Neural cell (in vitro differentiated cells): ENCODE measurements at regions not wholly inside any gene's neighbourhood (a gene's known extent, or its start where the extent isn't known, plus 50 kb on each side); places are given as distances from the start of the nearest gene placed in this dataset.

Experiments
- H2AFZ ChIP-seq: fragments of 200-600, 300-800 bp; sonication (generic), shearing (Covaris generic); 2 replicates; pipeline ENCODE4 v1.6.0; 2014; ENCODE audit warnings: low read depth, mild to moderate bottlenecking, antibody characterized with exemption, low read length, moderate library complexity
- H3F3A ChIP-seq: fragments of 200-600 bp; shearing (Covaris generic); 2 replicates; pipeline ENCODE4 v1.6.1; 2016; ENCODE audit warnings: mild to moderate bottlenecking, moderate library complexity, mixed read lengths, antibody characterized with exemption, low read length; ENCODE audit not compliant: insufficient read depth, poor library complexity, severe bottlenecking
- H3K27ac ChIP-seq: fragments of 200-600, 300-800 bp; sonication (generic), shearing (Covaris generic); 2 replicates; pipeline ENCODE4 v1.5.1; 2014; ENCODE audit warnings: mild to moderate bottlenecking, low read length, moderate library complexity
- H3K27me3 ChIP-seq: fragments of 300-800, 200-600 bp; sonication (generic), shearing (Covaris generic); 2 replicates; pipeline ENCODE4 v1.6.0; 2014; ENCODE audit warnings: mild to moderate bottlenecking, low read depth, low read length, moderate library complexity; ENCODE audit not compliant: insufficient read depth
- H3K36me3 ChIP-seq: fragments of 300-800, 200-600 bp; sonication (generic), shearing (Covaris generic); 2 replicates; pipeline ENCODE4 v1.5.1; 2014; ENCODE audit warnings: mild to moderate bottlenecking, antibody characterized with exemption, low read length, moderate library complexity; ENCODE audit not compliant: insufficient read depth
- H3K4me2 ChIP-seq: fragments of 300-800, 200-600 bp; sonication (generic), shearing (Covaris generic); 2 replicates; pipeline ENCODE4 v1.6.0; 2014; ENCODE audit warnings: mild to moderate bottlenecking, low read length
- H3K4me3 ChIP-seq: fragments of 300-800, 200-600 bp; sonication (generic), shearing (Covaris generic); 2 replicates; pipeline ENCODE4 v1.5.1; 2014; ENCODE audit warnings: mild to moderate bottlenecking, low read length, moderate library complexity
- H3K79me2 ChIP-seq: fragments of 200-600 bp; shearing (Covaris generic); replicated peaks from 2 replicates; pipeline ENCODE4 v1.6.0; 2014; ENCODE audit warnings: mild to moderate bottlenecking, low read length, moderate library complexity; ENCODE audit not compliant: insufficient read depth
- H3K9ac ChIP-seq: fragments of 300-800, 200-600 bp; sonication (generic), shearing (Covaris generic); 2 replicates; pipeline ENCODE4 v1.6.1; 2016; ENCODE audit warnings: mild to moderate bottlenecking, low read length, mixed read lengths
- H3K9me2 ChIP-seq: fragments of 200-600 bp; shearing (Covaris generic); 2 replicates; pipeline ENCODE4 v1.6.1; 2016; ENCODE audit warnings: mild to moderate bottlenecking, low read length, mixed read lengths; ENCODE audit not compliant: insufficient read depth
- H3K9me3 ChIP-seq: fragments of 200-600, 300-800 bp; sonication (generic), shearing (Covaris generic); 2 replicates; pipeline ENCODE4 v1.6.1; 2016; ENCODE audit warnings: mild to moderate bottlenecking, mixed run types, low read length, moderate library complexity, mixed read lengths
- H4K20me1 ChIP-seq: fragments of 200-600 bp; shearing (Covaris generic); 2 replicates; pipeline ENCODE4 v1.6.1; 2016; ENCODE audit warnings: mild to moderate bottlenecking, mixed run types; ENCODE audit not compliant: insufficient read depth
- CTCF ChIP-seq: fragments of 450-650 bp; IDR thresholded peaks from 2 replicates; pipeline ENCODE4 v1.5.1; 2014; ENCODE audit warnings: antibody characterized with exemption, mild to moderate bottlenecking, moderate library complexity; ENCODE audit not compliant: poor library complexity, severe bottlenecking
- EP300 ChIP-seq: fragments of 450-650 bp; conservative IDR thresholded peaks from 2 replicates; pipeline ENCODE4 v1.6.1; 2014; ENCODE audit warnings: antibody characterized with exemption, mild to moderate bottlenecking, moderate library complexity; ENCODE audit not compliant: poor library complexity, severe bottlenecking
- EZH2 ChIP-seq: fragments of 200-600, 300-800 bp; shearing (Covaris generic), sonication (generic); IDR thresholded peaks from 2 replicates; pipeline ENCODE4 v1.6.1; 2014; ENCODE audit warnings: antibody characterized with exemption, low read length, borderline replicate concordance, mild to moderate bottlenecking; ENCODE audit not compliant: insufficient read depth, poor library complexity, severe bottlenecking
- MXI1 ChIP-seq: fragments of 450-650 bp; conservative IDR thresholded peaks from 2 replicates; pipeline ENCODE4 v1.6.1; 2014; ENCODE audit warnings: antibody characterized with exemption, mild to moderate bottlenecking; ENCODE audit not compliant: poor library complexity, severe bottlenecking
- POLR2AphosphoS5 ChIP-seq: IDR thresholded peaks from 2 replicates; pipeline ENCODE4 v1.6.1; 2012
- RAD21 ChIP-seq: fragments of 450-650 bp; conservative IDR thresholded peaks from 2 replicates; pipeline ENCODE4 v1.6.1; 2014; ENCODE audit warnings: antibody characterized with exemption, mild to moderate bottlenecking, moderate library complexity
- REST ChIP-seq: IDR thresholded peaks from 2 replicates; pipeline ENCODE4 v1.6.1; 2012; ENCODE audit warnings: borderline replicate concordance
- SMC3 ChIP-seq: fragments of 450-650 bp; conservative IDR thresholded peaks from 2 replicates; pipeline ENCODE4 v1.6.1; 2014; ENCODE audit warnings: antibody characterized with exemption, mild to moderate bottlenecking, moderate library complexity; ENCODE audit not compliant: poor library complexity
- TAF1 ChIP-seq: IDR thresholded peaks from 2 replicates; pipeline ENCODE4 v1.6.1; 2012; ENCODE audit warnings: low read depth

GRCh38 chr20:22499515-22500166, 84.7 kb downstream of the FOXA2 start:
- Histone ChIP-seq H3K79me2 (no peaks in the 10 kb centered on the region), H3K9me2 (no peaks in the 10 kb centered on the region), H3K27me3 (no peaks in the 10 kb centered on the region), H2AFZ (no peak overlapping the region), H3K9me3 (no peaks in the 10 kb centered on the region), H3K27ac (no peak overlapping the region), H4K20me1 (no peaks in the 10 kb centered on the region), H3K4me2 (no peak overlapping the region), H3K9ac (no peak overlapping the region), H3K4me3 (no peak overlapping the region), H3K36me3 (no peaks in the 10 kb centered on the region), H3F3A (no peaks in the 10 kb centered on the region)
- TF ChIP-seq TAF1: no peak
- no peak for TF ChIP-seq MXI1
- no peak for TF ChIP-seq EP300
- TF ChIP-seq CTCF: no peak
- TF ChIP-seq POLR2AphosphoS5: no peak
- TF ChIP-seq SMC3: no peak
- TF ChIP-seq RAD21: no peak
- no peak for TF ChIP-seq EZH2
- TF ChIP-seq REST: no peak

DNA sequence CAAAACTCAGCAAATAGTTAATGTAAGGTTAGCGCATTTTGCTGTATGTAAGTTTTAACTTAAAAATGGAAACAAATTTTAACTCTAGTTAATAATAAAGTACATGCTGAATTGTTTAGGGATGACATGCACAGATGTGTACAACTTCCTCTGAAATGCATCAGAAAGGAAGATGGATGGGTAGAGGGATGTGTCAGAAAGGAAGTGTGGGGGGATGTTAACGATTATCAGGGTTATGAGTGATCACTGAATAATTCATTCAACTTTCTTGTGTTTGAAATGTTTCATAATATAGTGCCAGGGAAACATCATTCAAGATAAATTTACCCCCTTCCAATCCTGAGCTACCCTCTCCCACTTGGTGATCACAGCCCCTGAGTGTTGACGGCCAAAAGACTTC, 87.6 kb downstream of the FOXA2 start:
- Histone ChIP-seq H3K4me3 (no peak overlapping the region), H3K4me2 (no peak overlapping the region), H3K27me3 (no peaks in the 10 kb centered on the region), H2AFZ (no peak overlapping the region), H3K9me3 (no peaks in the 10 kb centered on the region), H3K79me2 (no peaks in the 10 kb centered on the region), H3F3A (no peaks in the 10 kb centered on the region), H3K36me3 (no peaks in the 10 kb centered on the region), H3K9me2 (no peaks in the 10 kb centered on the region), H4K20me1 (no peaks in the 10 kb centered on the region), H3K9ac (no peak overlapping the region), H3K27ac (no peak overlapping the region)
- no peak for TF ChIP-seq RAD21
- TF ChIP-seq POLR2AphosphoS5: no peak
- no peak for TF ChIP-seq EP300
- no peak for TF ChIP-seq MXI1
- no peak for TF ChIP-seq CTCF
- no peak for TF ChIP-seq EZH2
- no peak for TF ChIP-seq TAF1
- TF ChIP-seq SMC3: no peak
- TF ChIP-seq REST: no peak
